ENCODE measurements at regions not wholly inside any gene's neighbourhood (a gene's known extent, or its start where the extent isn't known, plus 50 kb on each side); places are given as distances from the start of the nearest gene placed in this dataset.

GRCh38 chr5:98314292-98314691 lies 459.2 kb upstream of the RGMB start:
- no peak for DNase-seq
- no peaks in the 10 kb centered on the region for H3K27me3 ChIP-seq (replicated peaks; ENCODE audit: control insufficient read depth, insufficient read depth, low read length)
- no peaks in the 10 kb centered on the region for H3K9me3 ChIP-seq
- ChIA-PET POLR2A (no interaction called here), CTCF (no interaction called here)
- no TSS peak for BruUV-seq (replicated peaks)
- H3K9me3 Mint-ChIP-seq (ENCODE audit: unreplicated experiment): no peaks in the 10 kb centered on the region
- H3K36me3 Mint-ChIP-seq (ENCODE audit: insufficient read depth, unreplicated experiment): no peaks in the 10 kb centered on the region
- no peak overlapping the region for H3K27ac Mint-ChIP-seq (ENCODE audit: unreplicated experiment)
- H3K4me1 Mint-ChIP-seq (ENCODE audit: low read depth, unreplicated experiment): no peaks in the 10 kb centered on the region
- H3K4me3 Mint-ChIP-seq (ENCODE audit: unreplicated experiment): no peak overlapping the region
- no peaks in the 10 kb centered on the region for H3K36me3 ChIP-seq (ENCODE audit: control insufficient read depth, insufficient read depth, low read length)
- H3K27me3 Mint-ChIP-seq (ENCODE audit: insufficient read depth, unreplicated experiment): no peaks in the 10 kb centered on the region
- H3K4me3 ChIP-seq (ENCODE audit: low read depth, low read length): no peak overlapping the region
- intact Hi-C loops (cut with micrococcal nuclease; ENCODE audit: unreplicated experiment): no loop called here
- no peaks in the 10 kb centered on the region for H3K4me1 ChIP-seq
- TF ChIP-seq CTCF (IDR thresholded peaks at IDR 0.05; ENCODE audit: insufficient read depth in 1 of 2, low read depth in 1 of 2, low read length in 1 of 2, severe bottlenecking in 1 of 2, unreplicated experiment in 1 of 2): no peak

- DNase-seq: no peak
- intact Hi-C loops (cut with micrococcal nuclease; ENCODE audit: unreplicated experiment): no loop called here
- no peak for TF ChIP-seq CTCF (IDR thresholded peaks at IDR 0.05; ENCODE audit: insufficient read depth in 1 of 2, low read depth in 1 of 2, low read length in 1 of 2, severe bottlenecking in 1 of 2, unreplicated experiment in 1 of 2)
- ChIA-PET POLR2A (no interaction called here), CTCF (no interaction called here)
- Mint-ChIP-seq H3K27me3 (ENCODE audit: insufficient read depth, unreplicated experiment) (no peaks in the 10 kb centered on the region), H3K9me3 (ENCODE audit: unreplicated experiment) (no peaks in the 10 kb centered on the region), H3K27ac (ENCODE audit: unreplicated experiment) (no peak overlapping the region), H3K4me1 (ENCODE audit: low read depth, unreplicated experiment) (no peaks in the 10 kb centered on the region), H3K4me3 (ENCODE audit: unreplicated experiment) (no peak overlapping the region), H3K36me3 (ENCODE audit: insufficient read depth, unreplicated experiment) (no peaks in the 10 kb centered on the region)
- H3K27me3 ChIP-seq (replicated peaks; ENCODE audit: control insufficient read depth, insufficient read depth, low read length): no peaks in the 10 kb centered on the region
- H3K36me3 ChIP-seq (ENCODE audit: control insufficient read depth, insufficient read depth, low read length): no peaks in the 10 kb centered on the region
- no peaks in the 10 kb centered on the region for H3K9me3 ChIP-seq
- BruUV-seq (replicated peaks): no TSS peak
- no peak overlapping the region for H3K4me3 ChIP-seq (ENCODE audit: low read depth, low read length)
- no peaks in the 10 kb centered on the region for H3K4me1 ChIP-seq
Measured at GRCh38 chr5:98318386-98318785, 455.1 kb upstream of the RGMB start.

GRCh38 chr5:98319299-98320011 lies 454.0 kb upstream of the RGMB start:
- Histone ChIP-seq H3K36me3 (ENCODE audit: control insufficient read depth, insufficient read depth, low read length) (no peaks in the 10 kb centered on the region), H3K4me1 (no peaks in the 10 kb centered on the region), H3K4me3 (ENCODE audit: low read depth, low read length) (no peak overlapping the region), H3K9me3 (no peaks in the 10 kb centered on the region), H3K27me3 (replicated peaks; ENCODE audit: control insufficient read depth, insufficient read depth, low read length) (no peaks in the 10 kb centered on the region)
- H3K4me3 Mint-ChIP-seq (ENCODE audit: unreplicated experiment): no peak overlapping the region
- no peak for DNase-seq
- ChIA-PET POLR2A (no interaction called here), CTCF (no interaction called here)
- H3K27ac Mint-ChIP-seq (ENCODE audit: unreplicated experiment): no peak overlapping the region
- H3K36me3 Mint-ChIP-seq (ENCODE audit: insufficient read depth, unreplicated experiment): no peaks in the 10 kb centered on the region
- no peak for TF ChIP-seq CTCF (IDR thresholded peaks at IDR 0.05; ENCODE audit: insufficient read depth in 1 of 2, low read depth in 1 of 2, low read length in 1 of 2, severe bottlenecking in 1 of 2, unreplicated experiment in 1 of 2)
- intact Hi-C loops (cut with micrococcal nuclease; ENCODE audit: unreplicated experiment): no loop called here
- H3K4me1 Mint-ChIP-seq (ENCODE audit: low read depth, unreplicated experiment): no peaks in the 10 kb centered on the region
- H3K27me3 Mint-ChIP-seq (ENCODE audit: insufficient read depth, unreplicated experiment): no peaks in the 10 kb centered on the region
- no TSS peak for BruUV-seq (replicated peaks)
- H3K9me3 Mint-ChIP-seq (ENCODE audit: unreplicated experiment): no peaks in the 10 kb centered on the region
